COLO829 (cell line): ENCODE measurements at regions not wholly inside any gene's neighbourhood (a gene's known extent, or its start where the extent isn't known, plus 50 kb on each side); places are given as distances from the start of the nearest gene placed in this dataset.

Experiments
- DNase-seq: peaks from one replicate; pipeline ENCODE4 v3.0.0; 2012; ENCODE audit warnings: low spot score

- DNase-seq = no peak
Measured at GRCh38 chr5:73395256-73395655, 53.3 kb downstream of the FOXD1 start.

GRCh38 chr5:73394610-73395009 lies 54.0 kb downstream of the FOXD1 start:
- no peak for DNase-seq

- DNase-seq = no peak
Measured at GRCh38 chr5:73393611-73394489, 54.7 kb downstream of the FOXD1 start.

- DNase-seq = peak; percentile 16
Measured at GRCh38 chr5:73392775-73393174, 55.8 kb downstream of the FOXD1 start.

GRCh38 chr5:73391441-73391881 lies 57.1 kb downstream of the FOXD1 start:
- DNase-seq = no peak

- no peak for DNase-seq
Measured at GRCh38 chr5:73390972-73391371, 57.6 kb downstream of the FOXD1 start.

GRCh38 chr5:73388740-73389139 lies 59.8 kb downstream of the FOXD1 start:
- no peak for DNase-seq

- DNase-seq = no peak
Measured at GRCh38 chr5:73388306-73388684, 60.3 kb downstream of the FOXD1 start.

GRCh38 chr5:73387601-73388305 lies 60.8 kb downstream of the FOXD1 start:
- DNase-seq = no peak

GRCh38 chr5:73387149-73387591 lies 61.4 kb downstream of the FOXD1 start:
- no peak for DNase-seq

- DNase-seq = no peak
Measured at GRCh38 chr5:73384861-73385260, 63.7 kb downstream of the FOXD1 start.

- DNase-seq = no peak
Measured at GRCh38 chr5:73382401-73382740, 66.2 kb downstream of the FOXD1 start.

GRCh38 chr5:73381590-73382400 lies 66.8 kb downstream of the FOXD1 start:
- no peak for DNase-seq

GRCh38 chr5:73380710-73381589 lies 67.6 kb downstream of the FOXD1 start:
- no peak for DNase-seq

- DNase-seq = no peak
Measured at GRCh38 chr5:73380041-73380440, 68.5 kb downstream of the FOXD1 start.

- DNase-seq = no peak
Measured at GRCh38 chr5:73379435-73379834, 69.1 kb downstream of the FOXD1 start.

- DNase-seq = no peak
Measured at GRCh38 chr5:73378765-73379164, 69.8 kb downstream of the FOXD1 start.

GRCh38 chr5:73378070-73378469 lies 70.5 kb downstream of the FOXD1 start:
- DNase-seq = no peak

- no peak for DNase-seq
Measured at GRCh38 chr5:73376618-73377170, 71.9 kb downstream of the FOXD1 start.

- no peak for DNase-seq
Measured at GRCh38 chr5:73375949-73376348, 72.6 kb downstream of the FOXD1 start.

- no peak for DNase-seq
Measured at GRCh38 chr5:73375191-73375545, 73.4 kb downstream of the FOXD1 start.
